NCI-H187 (cell line): ENCODE measurements at regions not wholly inside any gene's neighbourhood (a gene's known extent, or its start where the extent isn't known, plus 50 kb on each side); places are given as distances from the start of the nearest gene placed in this dataset.

Experiments
- DNase-seq, 2 experiments: peaks; one replicate each; lab custom pipeline; 2025; lab: John Stamatoyannopoulos, UW

DNA sequence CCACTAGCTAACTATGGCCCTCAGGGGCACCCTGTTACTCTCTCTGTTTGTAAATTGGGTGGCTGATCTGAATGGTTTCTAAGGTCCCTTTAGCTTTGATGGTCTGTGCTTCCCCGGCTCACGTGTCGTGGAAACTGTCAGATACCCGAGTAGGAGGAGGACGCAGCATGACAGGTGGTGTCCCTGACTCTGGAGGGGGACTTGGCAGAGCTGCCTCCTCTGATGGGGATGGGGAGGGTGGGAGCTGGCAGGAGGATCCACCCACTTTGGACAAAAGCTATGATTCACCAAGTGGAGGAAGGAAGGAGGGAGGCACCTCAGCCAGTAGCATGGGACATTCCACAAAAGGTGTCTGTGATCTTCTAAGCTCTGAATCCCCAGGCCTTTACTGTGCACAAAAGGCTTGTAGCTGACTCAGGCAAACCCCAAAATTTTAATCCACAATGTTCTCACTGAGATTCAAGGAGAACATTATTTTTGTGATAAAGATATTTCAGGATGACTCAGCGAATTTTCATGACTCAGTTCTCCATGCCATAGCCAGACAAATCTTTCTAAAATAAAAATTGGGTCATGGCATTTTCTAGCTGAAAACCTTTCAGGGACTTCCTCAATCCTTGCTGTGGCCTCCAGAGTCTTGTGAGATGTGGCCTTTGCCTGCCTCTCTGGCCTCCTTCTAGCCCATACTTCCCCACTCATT lies 131.0 kb upstream of the BRINP1 start:
- DNase-seq: no peak

DNA sequence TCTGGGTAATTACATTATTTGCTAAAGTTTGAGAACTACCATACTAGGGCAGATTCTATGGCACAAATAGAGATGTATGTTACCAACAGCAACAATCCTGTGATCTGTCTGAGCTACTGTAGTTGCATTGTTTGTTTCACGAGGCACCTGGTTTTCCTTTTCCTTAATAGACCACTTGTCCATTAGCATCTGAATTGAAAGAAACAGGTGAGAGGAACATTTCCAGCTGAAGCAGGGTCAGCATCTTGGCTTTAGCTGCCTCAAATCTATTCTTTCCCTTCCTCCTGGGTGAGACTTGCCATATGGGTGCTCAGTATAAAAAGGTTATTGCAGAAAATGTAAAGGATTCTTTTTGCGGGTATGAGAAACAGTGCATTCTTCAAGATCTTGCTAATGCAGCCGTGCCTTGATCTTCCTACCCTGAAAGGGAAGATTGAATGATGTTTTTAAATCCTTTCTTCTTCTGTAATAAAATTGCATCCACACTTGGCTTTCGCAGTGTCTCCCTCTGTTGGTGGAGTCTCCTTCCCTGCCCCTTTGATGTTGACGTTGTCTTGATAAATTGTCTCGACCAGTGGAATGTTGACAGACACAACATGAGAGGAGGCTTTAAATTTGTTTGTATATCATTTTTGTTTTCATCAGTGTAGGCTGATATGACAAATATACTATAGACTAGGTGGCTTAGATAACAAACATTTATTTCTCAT lies 118.0 kb upstream of the BRINP1 start:
- DNase-seq: no peak

DNA sequence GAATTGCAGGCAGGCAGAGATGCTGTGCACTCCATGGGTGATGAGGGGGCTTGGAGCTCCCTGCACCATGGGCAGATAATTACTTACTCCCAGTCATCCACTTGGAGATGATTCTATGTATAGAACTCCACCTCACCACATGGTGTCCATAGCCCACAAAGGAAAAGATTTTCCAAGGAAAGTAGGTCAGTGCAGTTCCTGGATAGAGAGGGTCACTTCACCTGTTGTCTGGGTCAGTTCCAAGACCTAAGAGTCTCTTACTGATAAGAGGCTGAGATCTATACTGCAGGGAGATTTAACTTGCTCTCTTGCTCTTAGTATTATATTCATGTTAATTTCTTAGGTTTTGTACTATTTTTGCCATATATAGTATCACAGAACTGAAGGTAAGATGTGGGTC lies 113.9 kb upstream of the BRINP1 start:
- DNase-seq: no peak

DNA sequence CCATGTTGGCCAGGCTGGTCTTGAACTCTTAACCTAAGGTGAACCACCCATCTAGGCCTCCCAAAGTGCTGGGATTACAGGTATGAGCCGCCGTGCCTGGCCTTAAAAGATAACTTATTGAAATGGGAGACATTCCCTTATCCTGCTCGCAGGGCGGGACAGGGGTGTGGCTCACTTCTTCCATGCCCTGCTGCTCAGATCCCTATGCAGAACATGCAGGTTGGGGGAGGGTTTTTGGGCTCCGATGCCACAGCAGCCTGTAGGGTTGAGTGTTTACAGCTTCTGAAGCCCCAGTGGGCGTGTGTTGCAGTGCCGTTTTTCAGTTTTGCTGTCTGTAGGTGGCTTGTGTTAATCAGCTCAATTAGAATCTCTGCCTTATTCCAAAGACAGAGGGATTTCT lies 108.0 kb upstream of the BRINP1 start:
- DNase-seq: no peak

DNA sequence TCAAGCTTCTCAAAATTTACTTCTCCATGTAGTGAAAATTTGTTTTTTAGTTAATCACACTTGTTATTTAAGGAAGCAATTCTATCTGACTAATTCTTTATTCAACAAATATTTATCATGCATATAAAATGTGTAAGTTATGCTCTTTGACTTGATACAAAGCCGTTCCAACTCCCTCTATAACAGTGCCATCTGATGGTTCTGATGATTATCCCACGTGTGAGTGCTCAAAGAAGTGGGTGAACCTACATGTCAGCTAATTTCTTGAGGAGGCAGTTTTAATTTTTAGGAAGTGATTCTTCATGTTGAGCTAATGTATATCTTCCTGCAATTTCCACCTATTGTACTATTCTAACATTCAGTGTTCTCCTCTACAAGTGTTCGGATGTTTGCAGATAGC lies 88.8 kb upstream of the BRINP1 start:
- no peak for DNase-seq

DNA sequence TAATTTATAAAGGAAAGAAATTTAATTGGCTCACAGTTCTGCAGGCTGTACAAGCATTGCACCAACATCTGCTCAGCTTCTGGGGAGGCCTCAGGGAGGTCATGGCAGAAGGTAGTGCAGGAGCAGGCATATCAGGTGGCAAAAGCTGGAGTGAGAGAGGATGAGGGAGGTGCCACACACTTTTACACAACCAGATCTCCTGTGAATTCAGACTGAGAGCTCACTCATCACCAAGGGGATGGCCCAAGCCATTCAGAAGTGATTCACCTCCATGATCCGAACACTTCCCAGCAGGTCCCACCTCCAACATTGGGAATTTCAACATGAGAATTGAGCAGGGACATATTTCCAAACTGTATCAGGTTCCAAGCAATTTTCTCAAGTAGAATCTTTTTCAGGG lies 84.7 kb upstream of the BRINP1 start:
- DNase-seq: no peak

DNA sequence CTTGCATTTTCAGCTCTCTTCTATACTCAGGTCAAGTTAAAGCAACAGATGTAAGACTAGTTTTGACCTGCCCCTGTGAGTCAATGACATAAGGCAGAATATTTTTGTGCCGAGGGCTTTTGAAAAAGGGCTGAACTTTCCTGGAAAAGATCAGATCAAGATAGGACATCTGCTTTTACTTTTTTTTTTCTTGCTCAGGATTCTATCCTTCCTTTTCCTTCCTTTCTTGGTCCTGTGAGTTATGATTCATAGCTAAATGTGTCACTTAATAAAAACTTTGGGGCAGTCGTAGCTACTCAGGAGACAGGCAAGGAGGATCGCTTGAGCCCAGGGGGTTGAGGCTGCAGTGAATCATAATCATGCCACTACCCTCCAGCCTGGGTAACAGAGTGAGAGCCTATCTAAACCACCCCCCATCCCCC lies 84.3 kb upstream of the BRINP1 start:
- no peak for DNase-seq

DNA sequence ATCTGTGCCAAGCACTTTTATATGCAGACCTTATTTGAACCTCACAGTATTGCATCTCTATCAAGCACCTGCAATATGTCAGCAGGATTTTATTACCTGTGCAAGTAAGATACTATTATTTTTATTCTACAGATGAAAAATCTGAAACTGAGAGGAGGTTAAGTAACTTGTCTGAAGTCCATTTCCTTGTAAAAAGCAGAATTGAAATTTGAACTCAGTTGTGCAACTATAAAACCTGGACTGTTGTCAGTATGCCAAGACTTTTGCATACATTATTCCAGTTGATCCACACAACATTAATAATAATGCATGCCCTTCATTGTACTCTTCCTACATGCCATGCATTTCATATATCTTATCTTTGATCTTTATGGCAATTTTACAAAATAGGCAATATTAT lies 82.2 kb upstream of the BRINP1 start:
- DNase-seq: no peak

DNA sequence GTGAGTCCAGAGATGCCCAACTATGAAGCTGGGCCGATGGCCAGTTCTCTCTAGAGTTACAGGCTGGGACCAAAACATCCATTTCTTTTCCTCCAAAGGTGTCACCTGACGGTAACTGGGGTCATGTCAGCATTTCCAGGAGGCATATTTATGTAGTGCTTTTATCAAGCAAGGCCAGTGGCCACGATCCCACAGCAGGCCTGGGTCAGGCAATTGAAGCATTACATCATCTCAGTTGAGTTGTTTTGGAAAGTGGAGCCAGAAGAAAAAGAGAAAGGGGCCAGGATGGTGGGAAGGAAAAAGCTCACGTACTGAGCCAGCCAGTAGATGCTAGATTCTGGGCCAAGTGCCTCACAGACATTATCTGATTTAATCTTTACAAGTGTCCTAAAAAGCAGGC lies 73.9 kb upstream of the BRINP1 start:
- no peak for DNase-seq

DNA sequence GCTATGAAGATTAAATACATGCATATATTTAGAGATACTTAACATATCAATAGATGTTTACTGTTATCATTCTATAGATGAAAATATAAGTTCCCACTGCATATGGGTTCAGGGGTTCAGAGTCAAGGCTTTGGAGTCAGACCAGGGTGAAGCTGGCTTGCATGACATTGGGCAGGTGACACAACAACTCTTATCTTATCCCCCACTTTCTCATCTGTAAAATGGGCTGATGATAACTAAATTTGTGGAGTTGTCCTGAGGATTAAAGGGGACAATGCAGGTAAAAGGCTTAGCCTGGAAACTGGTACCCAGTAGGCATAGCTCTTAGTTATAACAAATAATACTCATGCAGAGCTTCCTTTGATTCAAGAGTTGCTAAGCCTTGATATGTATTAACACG lies 72.6 kb upstream of the BRINP1 start:
- no peak for DNase-seq

DNA sequence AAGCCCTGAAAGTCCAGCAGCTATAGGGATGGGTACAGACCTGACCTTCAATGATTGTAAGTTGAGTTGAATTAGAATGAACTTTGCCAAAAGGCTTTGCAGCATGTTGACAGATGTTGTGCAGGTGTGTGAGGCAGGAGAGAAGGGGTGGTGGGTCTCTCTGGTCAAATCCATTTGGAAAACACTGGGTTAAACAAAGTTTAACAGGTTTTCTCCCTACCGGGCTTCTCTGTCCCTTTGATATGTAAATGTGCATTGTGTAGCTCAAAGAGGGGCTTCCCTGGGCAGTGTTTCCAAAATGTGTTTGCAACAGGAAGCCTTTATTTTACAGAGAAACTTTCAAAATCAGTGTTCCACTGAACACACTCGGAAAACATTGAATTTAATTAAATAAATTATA lies 72.1 kb upstream of the BRINP1 start:
- no peak for DNase-seq

DNA sequence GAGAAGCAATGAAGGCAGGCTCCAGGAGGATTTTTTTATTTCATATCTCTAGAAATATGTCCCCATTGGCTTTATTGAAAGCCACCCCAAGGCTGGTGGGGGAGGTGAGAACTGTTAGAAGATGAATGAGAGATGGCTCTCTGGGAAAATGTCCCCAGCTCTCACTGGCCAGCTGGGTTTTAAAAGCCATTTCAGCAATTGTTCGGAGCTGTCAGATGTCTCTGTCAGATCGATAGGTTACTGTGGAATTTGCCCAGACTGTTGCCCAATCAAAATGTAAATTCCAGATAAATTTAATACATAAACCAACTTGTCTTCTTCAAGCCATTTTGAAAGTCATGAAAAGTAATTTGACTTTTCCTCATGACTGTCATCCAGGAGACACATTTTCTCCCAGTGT lies 67.0 kb upstream of the BRINP1 start:
- DNase-seq: no peak

DNA sequence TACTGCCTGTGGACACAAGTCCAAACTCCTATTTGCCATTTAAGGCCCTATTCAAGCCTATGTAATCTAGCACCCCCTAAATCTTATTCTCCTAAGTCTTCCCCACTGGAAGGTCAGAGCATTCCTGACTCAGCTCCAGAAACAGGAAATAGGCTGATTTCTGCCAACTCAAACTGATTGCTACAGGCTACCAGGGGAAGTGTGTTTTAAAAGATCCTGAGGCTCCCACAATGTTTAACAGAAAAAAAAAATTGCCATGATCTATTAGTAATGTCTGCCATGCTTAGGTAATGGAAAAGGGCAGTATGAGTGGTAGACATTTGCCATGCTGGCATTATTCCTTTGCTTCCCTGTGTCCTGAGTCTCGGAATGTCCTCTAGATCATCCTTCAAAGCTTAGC lies 65.8 kb upstream of the BRINP1 start:
- no peak for DNase-seq

DNA sequence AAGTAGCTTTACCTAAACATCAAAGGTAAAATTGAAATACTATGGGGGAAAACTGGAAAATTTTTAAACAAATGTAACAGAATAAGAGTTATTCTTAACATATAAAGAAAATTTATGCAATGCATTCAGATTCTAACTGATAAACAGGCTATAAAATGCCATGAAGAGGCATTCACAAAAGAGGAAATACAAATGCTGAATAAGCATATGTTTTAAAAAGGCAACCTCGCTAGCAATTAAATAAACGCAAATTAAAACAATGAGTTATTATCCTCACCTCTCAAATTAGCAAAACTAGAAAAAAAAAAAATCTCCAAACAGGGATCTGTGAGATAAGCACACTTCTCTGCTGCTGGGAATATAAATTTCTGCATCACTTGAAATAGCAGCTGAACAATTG lies 63.2 kb upstream of the BRINP1 start:
- no peak for DNase-seq

DNA sequence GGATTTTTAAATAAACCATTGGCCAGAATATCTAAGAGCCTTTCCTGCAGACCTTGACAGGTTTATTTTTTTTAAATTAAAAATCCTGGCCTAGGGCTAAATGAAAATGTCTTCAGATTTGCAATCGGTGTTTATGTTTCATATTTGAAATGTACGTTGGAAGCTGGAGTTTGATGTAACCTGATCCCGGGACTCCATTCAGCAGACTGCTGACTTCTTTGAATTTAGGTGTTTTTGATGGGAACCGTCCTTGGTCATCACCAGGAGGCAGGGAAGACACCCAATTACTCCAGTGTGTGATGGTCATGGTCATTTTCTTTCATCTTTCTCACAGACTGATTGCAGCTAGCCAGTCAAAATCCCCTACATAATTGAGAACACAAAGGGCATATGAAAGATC lies 60.1 kb upstream of the BRINP1 start:
- no peak for DNase-seq

DNA sequence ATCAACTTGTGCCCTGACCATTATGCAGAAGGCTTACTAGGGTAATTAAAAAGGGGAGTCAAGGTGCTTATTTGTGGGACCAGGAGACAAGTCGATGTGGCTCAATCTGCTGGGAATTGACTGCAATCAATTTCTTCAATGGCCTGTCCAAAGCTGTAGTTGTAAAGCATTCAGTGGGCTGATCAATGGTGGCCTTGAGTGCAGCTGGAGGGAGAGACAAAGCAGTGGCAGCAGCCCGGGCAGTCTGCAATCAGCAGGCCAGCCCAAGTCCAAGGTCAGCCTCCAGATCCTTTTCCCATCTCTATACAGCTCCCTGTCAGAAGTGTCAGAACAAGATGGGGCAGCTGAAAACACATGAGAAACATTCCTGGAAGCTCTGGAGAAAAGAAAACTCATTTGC lies 51.0 kb upstream of the BRINP1 start:
- DNase-seq: no peak
